Umbilical cord (tissue), 1 donor: ENCODE measurements at regions not wholly inside any gene's neighbourhood (a gene's known extent, or its start where the extent isn't known, plus 50 kb on each side); places are given as distances from the start of the nearest gene placed in this dataset.
"Not testable (repeated sequence)": the region's sequence is repeated elsewhere in the genome, so short reads cannot be mapped to it uniquely, and the experiment has no call there.

ENCODE experiments used
- DNase-seq: peaks from one replicate; pipeline ENCODE4 v3.0.0-alpha.2; 2015; ENCODE audit warnings: low spot score

GRCh38 chr3:150328654-150329040, 79.5 kb upstream of the TSC22D2 start:
- no peak for DNase-seq

GRCh38 chr3:150327678-150328653, 80.1 kb upstream of the TSC22D2 start:
- DNase-seq, result no peak

GRCh38 chr3:150324788-150325187, 83.3 kb upstream of the TSC22D2 start:
- no peak for DNase-seq

- DNase-seq, result peak; percentile 56
These were observed 83.9 kb upstream of the TSC22D2 start for GRCh38 chr3:150324245-150324644.

DNA sequence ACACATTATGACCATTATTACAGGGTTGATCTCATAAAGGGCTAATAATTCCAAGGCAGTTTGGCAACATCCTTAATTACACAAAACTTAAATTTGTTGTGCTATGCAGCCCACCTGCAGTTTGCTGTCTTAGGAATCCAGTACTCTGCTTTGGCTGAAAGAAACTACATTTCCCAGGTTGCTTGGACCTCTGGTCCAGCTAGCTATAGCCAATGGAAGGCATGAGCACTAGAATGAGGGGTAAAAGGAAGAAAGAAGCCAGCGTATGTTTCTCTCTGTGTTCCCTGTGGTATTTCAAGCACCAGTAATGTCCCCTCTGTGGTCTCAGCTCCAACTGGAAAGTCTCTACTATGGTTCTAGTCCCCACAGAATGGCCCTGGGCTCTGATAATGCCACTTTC, 84.3 kb upstream of the TSC22D2 start:
- no peak for DNase-seq

DNA sequence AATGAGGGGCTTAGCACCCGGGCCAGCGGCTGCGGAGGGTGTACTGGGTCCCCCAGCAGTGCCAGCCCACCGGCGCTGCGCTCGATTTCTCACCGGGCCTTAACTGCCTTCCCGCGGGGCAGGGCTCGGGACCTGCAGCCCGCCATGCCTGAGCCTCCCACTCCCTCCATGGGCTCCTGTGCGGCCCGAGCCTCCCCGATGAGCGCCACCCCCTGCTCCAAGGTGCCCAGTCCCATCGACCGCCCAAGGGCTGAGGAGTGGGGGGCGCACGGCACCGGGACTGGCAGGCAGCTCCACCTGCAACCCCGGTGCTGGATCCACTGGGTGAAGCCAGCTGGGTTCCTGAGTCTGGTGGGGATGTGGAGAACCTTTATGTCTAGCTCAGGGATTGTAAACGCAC, 85.0 kb upstream of the TSC22D2 start:
- not testable (repeated sequence) for DNase-seq

DNA sequence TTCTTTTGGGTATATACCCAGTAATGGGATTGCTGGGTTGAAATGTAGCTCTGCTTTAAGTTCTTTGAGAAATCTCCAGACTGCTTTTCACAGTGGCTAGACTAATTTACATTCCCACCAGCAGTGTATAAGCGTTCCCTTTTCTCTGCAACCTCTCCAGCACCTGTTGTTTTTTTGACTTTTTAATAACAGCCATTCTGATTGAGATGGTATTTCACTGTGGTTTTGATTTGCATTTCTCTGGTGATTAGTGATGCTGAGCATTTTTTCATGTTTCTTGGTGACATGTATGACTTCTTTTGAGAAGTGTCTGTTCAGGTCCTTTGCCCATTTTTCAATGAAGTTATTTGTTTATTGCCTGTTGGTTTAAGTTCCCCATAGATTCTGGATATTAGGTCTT, 87.1 kb upstream of the TSC22D2 start:
- DNase-seq, result not testable (repeated sequence)

DNA sequence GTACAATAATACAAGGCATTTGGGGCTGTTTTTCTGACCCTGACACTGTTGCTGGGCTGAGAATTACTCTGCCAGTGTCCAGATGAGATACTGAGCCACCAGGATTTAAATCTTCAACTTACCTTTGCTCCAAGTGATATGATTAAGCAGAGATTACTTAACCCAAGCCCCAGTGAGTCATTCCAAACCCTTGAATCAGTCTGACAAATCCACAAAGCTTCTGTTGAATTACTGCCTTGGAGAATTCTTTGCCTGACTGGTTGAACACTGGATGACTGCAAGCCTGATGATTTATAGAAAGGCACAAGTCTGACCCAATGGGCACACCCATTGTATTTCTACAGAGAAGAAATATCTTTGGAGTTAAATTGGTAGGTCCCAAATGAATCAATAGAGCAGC, 88.2 kb upstream of the TSC22D2 start:
- DNase-seq, result peak; percentile 95

GRCh38 chr3:150317469-150317868, 90.6 kb upstream of the TSC22D2 start:
- no peak for DNase-seq

DNA sequence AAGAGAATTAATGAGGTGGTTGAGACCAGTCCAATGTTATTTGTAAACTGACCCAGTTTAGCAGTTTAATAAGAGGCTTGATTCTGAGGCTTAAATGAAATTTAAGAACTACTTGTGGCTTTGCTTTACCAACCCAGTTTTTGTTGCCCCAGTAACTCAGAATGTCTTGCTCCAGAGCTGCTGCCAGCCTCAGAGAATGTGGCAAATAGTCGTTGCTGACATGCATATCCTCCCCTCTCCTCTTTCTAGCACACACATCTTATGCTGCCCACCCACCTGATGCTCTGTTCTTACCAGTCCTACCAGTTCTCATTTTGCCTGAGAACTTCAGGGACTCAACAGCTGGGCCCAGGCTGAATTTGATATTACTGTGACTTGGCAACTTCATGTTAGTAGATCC, 92.4 kb upstream of the TSC22D2 start:
- DNase-seq, result no peak

DNA sequence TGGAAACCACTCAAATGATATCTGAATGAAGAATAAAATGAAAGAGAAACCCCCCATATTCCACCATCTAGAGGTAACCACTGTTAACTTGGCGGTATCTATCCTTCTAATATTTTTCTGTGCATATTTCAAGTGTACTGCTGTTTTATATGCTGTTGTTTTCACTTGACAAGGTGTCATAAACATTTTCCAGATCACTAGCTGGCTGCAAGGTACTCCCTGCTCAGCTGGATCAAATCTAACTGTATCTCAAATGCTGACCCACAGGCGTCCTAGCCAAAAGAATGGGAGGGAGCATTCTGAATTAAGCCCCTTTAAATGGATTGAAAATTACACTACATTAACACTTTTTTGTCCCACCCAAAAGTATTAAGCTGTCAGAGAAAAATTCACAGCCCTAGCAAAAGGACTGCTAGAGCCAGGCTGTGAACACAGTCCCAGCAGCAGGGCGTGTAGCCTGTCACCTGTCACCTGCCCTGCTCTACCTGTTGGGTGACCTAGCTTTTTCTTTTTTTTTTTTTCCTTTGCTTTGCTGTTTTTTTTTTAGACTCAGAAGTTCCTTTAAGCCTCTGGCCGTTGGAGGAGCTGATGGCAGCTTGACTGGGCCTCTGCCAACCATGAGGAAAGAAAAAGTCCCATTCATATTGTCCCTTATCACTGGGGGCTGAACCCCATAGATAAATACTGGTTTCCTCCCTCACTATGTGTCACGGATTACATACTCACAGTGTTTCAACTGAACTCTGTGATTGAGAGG, 93.7 kb upstream of the TSC22D2 start:
- peak; percentile 72 for DNase-seq

DNA sequence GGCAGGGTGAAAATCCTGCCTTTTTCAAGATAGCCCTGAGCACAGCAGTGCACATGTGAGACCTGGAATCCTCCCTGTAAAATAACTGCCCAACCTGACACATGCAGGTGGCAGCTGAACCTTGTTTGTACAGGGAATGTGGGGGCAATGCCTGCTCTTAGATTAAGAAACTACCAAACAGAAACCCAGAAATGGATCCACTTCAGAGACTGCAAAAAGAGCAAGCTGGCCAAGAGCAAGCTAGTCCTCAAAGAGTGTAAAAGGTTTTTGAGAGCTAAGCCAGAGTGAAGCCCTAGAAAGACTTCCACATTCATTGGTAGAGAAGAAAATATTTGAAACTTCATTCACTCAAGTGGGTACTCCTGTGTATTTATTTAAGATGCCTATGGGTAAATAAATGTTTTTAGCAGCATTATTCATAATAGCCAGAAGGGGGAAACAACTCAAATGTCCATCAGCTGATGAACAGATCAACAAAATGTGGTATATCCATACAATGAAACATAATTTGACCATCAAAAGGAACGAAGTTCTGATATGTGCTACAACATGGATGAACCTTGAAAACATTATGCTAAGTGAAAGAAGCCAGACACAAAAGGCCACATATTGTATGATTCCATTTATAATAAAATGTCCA, 96.0 kb upstream of the TSC22D2 start:
- DNase-seq, result no peak

GRCh38 chr3:150311156-150311555, 96.9 kb upstream of the TSC22D2 start:
- no peak for DNase-seq

- DNase-seq, result no peak
These were observed 98.5 kb upstream of the TSC22D2 start for GRCh38 chr3:150309557-150309956.

DNA sequence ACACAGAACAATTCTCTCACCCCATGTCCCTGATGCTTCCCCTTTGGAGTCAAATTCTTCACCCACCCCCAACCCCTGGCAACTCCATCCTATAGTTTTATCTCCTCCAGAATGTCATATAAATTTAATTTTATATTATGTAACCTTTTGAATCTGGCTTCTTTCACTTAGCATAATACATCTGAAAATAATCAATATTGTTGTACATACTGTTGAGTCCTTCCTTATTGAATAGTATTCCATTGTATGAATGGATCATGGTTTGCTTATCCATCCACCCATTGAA, 98.9 kb upstream of the TSC22D2 start:
- no peak for DNase-seq

DNA sequence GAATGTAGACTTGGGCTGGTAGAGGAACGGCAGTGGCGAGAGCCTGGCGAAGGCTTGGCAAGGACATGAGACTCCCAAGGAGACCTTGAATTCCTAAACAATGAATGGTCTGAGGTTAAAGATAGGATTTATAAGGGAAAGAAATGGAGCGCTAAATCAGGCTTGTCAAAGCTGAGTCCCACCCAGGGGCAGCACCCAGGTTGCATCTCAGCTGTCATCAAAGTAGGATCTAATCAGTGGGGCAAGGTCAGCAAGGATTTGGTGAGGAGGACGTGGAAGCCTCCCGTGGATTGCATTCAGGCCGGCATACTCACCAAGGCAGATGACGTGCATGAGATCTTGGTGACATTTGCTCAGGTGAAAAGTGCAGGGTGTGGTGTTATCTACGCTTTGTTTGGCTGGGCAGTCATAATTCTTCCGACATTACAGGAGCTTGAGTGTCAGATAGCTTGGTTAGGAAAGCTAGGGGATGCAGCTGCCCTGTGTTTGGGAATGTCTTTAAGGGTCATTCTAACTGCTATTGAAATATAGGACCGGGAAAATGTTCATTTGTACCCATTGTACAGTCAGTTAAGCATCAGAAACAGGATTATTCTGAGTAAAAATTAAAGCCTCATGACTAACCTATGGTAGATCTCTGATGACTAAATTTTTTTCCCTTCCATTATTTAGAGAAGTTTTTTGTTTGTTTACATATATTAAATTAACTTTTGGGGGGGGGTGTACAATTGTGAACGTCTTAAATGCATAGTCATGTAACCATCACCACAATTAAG, 99.4 kb upstream of the TSC22D2 start:
- DNase-seq, result no peak

GRCh38 chr3:150308037-150308319, 100.1 kb upstream of the TSC22D2 start:
- DNase-seq, result peak; percentile 54

GRCh38 chr3:150307311-150308036, 100.6 kb upstream of the TSC22D2 start:
- no peak for DNase-seq

DNA sequence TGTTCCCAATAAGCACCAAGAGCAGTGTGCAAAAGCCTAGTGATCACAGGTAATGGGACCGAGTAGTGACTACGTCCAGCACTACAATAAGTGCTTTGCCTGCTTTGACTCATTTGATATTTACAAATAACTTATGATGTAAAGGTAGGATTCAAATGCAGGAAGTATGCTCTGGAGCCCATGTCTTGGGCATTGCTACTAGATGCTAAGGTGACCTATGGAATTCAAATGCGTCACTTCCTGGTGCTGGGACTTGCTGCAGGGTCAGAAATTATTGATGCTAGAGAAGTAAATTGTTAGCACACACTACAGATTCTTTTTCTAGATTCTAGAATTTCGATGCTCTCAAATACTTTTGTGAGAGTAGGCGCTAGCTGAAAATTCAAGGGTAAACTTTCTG, 101.2 kb upstream of the TSC22D2 start:
- DNase-seq, result no peak

DNA sequence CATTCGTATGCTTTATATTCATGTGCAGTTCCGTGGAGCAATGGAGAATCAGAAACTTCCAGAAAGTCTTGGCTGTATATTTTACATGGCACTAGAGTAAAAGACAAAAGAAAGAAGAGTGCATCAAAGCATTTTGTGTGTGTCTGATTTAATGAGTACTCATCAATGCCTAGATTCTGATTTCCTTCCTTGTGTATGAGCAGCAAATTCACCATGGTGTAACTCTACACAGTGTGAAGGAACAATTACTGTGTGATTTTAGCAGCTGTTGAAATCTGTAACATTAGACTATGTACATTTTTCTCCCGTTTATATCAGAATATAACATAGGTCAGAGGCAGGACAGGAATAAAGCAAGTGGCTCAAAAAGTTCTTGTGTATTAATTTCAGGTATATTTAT, 102.0 kb upstream of the TSC22D2 start:
- DNase-seq, result no peak

DNA sequence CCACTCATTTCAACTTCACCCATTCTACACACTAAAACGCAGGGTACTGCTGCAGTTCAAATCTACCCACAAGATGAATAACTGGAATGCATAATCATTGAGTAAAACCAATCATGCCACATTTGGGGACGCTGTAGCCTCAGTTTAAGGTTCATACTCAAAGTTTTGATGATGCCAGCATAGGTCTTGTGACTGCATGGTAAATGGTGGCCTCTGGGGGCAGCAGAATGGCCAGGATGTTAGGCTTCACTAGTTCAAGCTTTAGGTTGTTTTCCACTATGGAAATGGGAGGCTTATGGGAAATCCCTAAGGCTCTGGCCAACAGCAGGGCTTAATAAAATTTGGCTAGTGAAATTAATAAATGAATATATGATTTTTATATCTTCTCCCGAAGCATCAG, 104.3 kb upstream of the TSC22D2 start:
- DNase-seq, result no peak
